ENCODE measurements at regions not wholly inside any gene's neighbourhood (a gene's known extent, or its start where the extent isn't known, plus 50 kb on each side); places are given as distances from the start of the nearest gene placed in this dataset.

GRCh38 chr9:126217250-126217653 is 109.4 kb upstream of the MVB12B start:
- no peaks in the 10 kb centered on the region for H3K4me1 ChIP-seq (ENCODE audit: control insufficient read depth, insufficient read depth, low read length)
- in situ Hi-C loops (cut with MboI), result no loop called here
- RAD21 ChIA-PET (ENCODE audit: unreplicated experiment), result no interaction called here
- no peak overlapping the region for H3K4me2 ChIP-seq (ENCODE audit: control insufficient read depth, insufficient read depth)
- H3K4me3 ChIP-seq, result no peak overlapping the region
- H3K27ac ChIP-seq (ENCODE audit: control insufficient read depth, insufficient read depth), result no peak overlapping the region
- intact Hi-C loops (cut with micrococcal nuclease; ENCODE audit: unreplicated experiment), result no loop called here
- CTCF ChIA-PET, result no interaction called here
- H3K36me3 ChIP-seq (ENCODE audit: control insufficient read depth in 2 of 2, insufficient read depth in 2 of 2, low read length in 1 of 2), result no peaks in the 10 kb centered on the region
- BruUV-seq (replicated peaks), result no TSS peak
- no peaks in the 10 kb centered on the region for H3K79me2 ChIP-seq (ENCODE audit: control insufficient read depth, insufficient read depth, low read length)
- WGBS (ENCODE audit: insufficient coverage, insufficient replicate concordance, low lambda C conversion rate, missing lambda C conversion rate), result 0% methylated on average over 5 of the region's 5 CpGs
- POLR2A ChIA-PET, result no interaction called here
- SMC1A ChIA-PET (ENCODE audit: uncharacterized antibody, unreplicated experiment), result no interaction called here
- peaks cover 3% of the 10 kb centered on the region; the same call in 2 of the 3 replicates for H3K9me3 ChIP-seq (replicated peaks; ENCODE audit: control insufficient read depth, insufficient read depth, low read length)
- DNase-seq (ENCODE audit: low read depth, low spot score) (no peak), FAIRE-seq (no peak), ATAC-seq (no peak)
- TF ChIP-seq ZBTB11 (CRISPR knock-in tag; IDR thresholded peaks at IDR 0.05) (no peak), CUX1 (IDR thresholded peaks at IDR 0.05; ENCODE audit: insufficient replicate concordance, low read depth, low read length) (no peak), FOS (IDR thresholded peaks at IDR 0.05; ENCODE audit: borderline replicate concordance, extremely low read depth, insufficient read length) (no peak), CBX5 (IDR thresholded peaks at IDR 0.05; ENCODE audit: low read depth) (no peak), MEF2B (IDR thresholded peaks at IDR 0.05; ENCODE audit: partially characterized antibody, poor library complexity, severe bottlenecking) (no peak), NBN (IDR thresholded peaks at IDR 0.05) (no peak), HDAC2 (IDR thresholded peaks at IDR 0.05) (no peak), RCOR1 (conservative IDR thresholded peaks at IDR 0.05; ENCODE audit: low read depth, low read length) (no peak), ATF7 (IDR thresholded peaks at IDR 0.05; ENCODE audit: low read depth) (no peak), NR2F1 (conservative IDR thresholded peaks at IDR 0.05) (no peak)
- H4K20me1 ChIP-seq (ENCODE audit: control insufficient read depth, insufficient read depth), result no peaks in the 10 kb centered on the region
- H3K9ac ChIP-seq (ENCODE audit: control insufficient read depth, insufficient read depth, low read length), result no peak overlapping the region
- H3K27me3 ChIP-seq (replicated peaks in 1 of 2; ENCODE audit: control insufficient read depth in 2 of 2, insufficient read depth in 2 of 2, low read length in 1 of 2), result peaks cover 0 to 4% of the 10 kb centered on the region in 2 experiments; a peak in 3 of 4 replicates
- H2AFZ ChIP-seq (ENCODE audit: control insufficient read depth, low read depth, low read length), result no peak overlapping the region

All from GM12878 (cell line).